Hepatocyte (in vitro differentiated cells): ENCODE measurements at regions not wholly inside any gene's neighbourhood (a gene's known extent, or its start where the extent isn't known, plus 50 kb on each side); places are given as distances from the start of the nearest gene placed in this dataset.

Source experiments
- EZH2 ChIP-seq: fragments of 200-600 bp; sonication (generic); IDR thresholded peaks from 2 replicates; pipeline ENCODE4 v1.6.1; 2016; ENCODE audit warnings: antibody characterized with exemption, mild to moderate bottlenecking, borderline replicate concordance
- TF ChIP-seq, protein P1 (sequence below): fragments of 200-600 bp; sonication (generic); IDR thresholded peaks from 2 replicates; pipeline ENCODE4 v1.5.1; 2016; ENCODE audit warnings: antibody characterized with exemption, mild to moderate bottlenecking; ENCODE audit not compliant: poor library complexity

DNA sequence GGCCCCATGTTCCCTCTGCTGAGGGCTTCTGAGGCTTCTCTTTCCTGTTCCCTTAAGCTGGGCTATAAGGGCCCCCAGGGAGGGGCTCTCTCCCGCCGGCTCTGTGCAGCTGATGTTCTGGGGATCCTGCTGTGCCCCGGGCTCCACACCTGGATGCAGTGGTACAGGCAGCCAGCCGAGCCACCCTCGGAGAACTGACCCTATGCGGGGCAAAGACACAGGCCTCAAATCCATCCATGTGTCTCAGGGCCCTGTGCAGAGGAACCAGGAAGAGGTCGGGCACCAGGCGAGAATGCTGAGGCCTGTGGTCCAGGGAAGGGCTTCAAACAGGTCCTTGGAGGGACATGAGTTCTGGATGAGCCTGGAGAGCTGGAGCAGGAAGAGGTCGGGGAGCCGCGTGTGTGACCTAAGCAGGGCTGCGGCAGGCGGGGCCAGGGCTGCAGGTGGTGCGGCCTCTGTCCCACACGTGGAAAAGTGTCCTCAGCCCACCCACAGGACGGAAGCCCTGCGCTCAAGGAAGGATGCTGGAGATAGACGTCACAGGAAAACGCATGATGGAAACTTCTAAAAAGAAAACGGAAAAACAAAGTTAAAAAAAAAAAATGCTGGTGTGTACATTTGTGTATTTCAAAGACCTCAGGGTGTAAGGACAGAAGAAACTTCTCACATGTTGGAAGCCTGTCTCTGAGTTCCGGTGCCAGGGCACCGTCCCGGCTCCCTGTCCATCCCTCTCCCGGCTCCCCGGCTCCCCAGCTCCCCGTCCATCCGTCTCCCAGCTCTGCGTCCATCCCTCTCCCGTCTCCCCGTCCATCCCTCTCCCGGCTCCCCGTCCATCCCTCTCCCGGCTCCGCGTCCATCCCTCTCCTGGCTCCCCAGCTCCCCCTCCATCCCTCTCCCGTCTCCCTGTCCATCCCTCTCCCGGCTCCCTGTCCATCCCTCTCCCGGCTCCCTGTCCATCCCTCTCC lies 1149.2 kb downstream of the BRD1 start:
- TF ChIP-seq, protein P1, sequence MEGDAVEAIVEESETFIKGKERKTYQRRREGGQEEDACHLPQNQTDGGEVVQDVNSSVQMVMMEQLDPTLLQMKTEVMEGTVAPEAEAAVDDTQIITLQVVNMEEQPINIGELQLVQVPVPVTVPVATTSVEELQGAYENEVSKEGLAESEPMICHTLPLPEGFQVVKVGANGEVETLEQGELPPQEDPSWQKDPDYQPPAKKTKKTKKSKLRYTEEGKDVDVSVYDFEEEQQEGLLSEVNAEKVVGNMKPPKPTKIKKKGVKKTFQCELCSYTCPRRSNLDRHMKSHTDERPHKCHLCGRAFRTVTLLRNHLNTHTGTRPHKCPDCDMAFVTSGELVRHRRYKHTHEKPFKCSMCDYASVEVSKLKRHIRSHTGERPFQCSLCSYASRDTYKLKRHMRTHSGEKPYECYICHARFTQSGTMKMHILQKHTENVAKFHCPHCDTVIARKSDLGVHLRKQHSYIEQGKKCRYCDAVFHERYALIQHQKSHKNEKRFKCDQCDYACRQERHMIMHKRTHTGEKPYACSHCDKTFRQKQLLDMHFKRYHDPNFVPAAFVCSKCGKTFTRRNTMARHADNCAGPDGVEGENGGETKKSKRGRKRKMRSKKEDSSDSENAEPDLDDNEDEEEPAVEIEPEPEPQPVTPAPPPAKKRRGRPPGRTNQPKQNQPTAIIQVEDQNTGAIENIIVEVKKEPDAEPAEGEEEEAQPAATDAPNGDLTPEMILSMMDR, result no peak
- TF ChIP-seq EZH2, result no peak
